ENCODE measurements at regions not wholly inside any gene's neighbourhood (a gene's known extent, or its start where the extent isn't known, plus 50 kb on each side); places are given as distances from the start of the nearest gene placed in this dataset.
"Not testable (repeated sequence)": the region's sequence is repeated elsewhere in the genome, so short reads cannot be mapped to it uniquely, and the experiment has no call there.

DNA sequence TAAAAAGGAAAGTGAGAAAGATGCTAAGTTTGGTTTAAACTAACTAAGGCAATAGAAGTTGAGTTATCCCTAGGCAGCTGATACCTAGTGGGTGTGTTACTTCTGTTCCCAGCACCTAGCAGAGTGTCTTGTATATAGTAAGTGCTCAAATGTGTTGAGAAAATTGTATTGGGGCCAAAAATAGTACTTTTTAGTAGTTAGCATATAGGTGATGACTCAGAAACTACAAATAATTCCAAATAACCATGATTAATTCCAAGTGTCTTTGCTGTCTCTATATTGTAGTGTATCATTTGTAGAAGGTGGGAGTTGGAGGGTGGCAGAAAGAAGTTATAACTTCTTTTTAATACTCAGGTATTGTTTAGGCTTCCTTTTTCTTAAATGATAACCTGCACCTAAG, 362.7 kb downstream of the RND3 start:
- no peak for ATAC-seq

DNA sequence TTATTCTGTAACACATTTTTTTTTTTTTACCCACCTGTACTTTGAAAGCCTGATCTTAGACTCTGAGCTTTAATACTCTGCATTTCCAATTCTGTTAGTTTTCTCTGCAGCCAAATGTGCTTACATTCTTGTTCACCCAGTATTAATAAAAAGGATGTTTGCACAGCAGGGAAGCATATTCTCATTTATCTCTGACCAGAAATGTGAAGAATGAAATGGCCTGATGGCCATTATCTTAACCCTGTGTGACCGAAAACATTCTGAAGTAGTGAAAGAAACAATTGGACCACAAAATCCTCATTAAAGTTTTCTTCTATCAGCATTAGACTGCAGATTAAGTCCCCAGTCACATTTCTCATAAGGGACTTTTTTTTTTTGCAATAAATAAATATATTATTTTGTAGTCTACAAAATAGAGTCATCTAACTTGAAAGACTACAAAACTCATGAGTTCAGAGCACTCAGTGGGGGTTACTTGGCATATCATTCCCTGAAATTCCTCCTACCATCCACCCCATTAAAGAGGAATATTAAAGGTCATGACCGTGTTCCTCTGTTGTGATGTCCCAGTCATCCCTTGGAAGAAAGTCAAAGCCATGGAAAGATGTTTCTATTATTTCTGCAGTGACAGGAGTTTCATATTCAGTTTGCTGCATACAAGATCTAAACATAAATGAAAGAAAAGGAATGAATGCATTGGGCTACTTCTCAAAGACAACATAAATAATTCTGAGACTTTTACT, 364.4 kb downstream of the RND3 start:
- ATAC-seq (no peak), DNase-seq (no peak)
- intact Hi-C loops (cut with DNase I): no loop called here
- peaks cover 7% of the 10 kb centered on the region for H3K4me1 ChIP-seq
- no peaks in the 10 kb centered on the region for H3K36me3 ChIP-seq
- no peaks in the 10 kb centered on the region for H3K9me3 ChIP-seq
- no peaks in the 10 kb centered on the region for H3K27me3 ChIP-seq (ENCODE audit: low read depth)
- TF ChIP-seq, protein P1, sequence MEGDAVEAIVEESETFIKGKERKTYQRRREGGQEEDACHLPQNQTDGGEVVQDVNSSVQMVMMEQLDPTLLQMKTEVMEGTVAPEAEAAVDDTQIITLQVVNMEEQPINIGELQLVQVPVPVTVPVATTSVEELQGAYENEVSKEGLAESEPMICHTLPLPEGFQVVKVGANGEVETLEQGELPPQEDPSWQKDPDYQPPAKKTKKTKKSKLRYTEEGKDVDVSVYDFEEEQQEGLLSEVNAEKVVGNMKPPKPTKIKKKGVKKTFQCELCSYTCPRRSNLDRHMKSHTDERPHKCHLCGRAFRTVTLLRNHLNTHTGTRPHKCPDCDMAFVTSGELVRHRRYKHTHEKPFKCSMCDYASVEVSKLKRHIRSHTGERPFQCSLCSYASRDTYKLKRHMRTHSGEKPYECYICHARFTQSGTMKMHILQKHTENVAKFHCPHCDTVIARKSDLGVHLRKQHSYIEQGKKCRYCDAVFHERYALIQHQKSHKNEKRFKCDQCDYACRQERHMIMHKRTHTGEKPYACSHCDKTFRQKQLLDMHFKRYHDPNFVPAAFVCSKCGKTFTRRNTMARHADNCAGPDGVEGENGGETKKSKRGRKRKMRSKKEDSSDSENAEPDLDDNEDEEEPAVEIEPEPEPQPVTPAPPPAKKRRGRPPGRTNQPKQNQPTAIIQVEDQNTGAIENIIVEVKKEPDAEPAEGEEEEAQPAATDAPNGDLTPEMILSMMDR (IDR thresholded peaks at IDR 0.05): no peak
- H3K27ac ChIP-seq: no peak overlapping the region
- no peak overlapping the region for H3K4me3 ChIP-seq

More for the DNA sequence above, 362.7 kb downstream of the RND3 start:
- H3K4me3 ChIP-seq: no peak overlapping the region
- peaks cover 7% of the 10 kb centered on the region for H3K4me1 ChIP-seq
- H3K36me3 ChIP-seq: no peaks in the 10 kb centered on the region
- no peaks in the 10 kb centered on the region for H3K27me3 ChIP-seq (ENCODE audit: low read depth)
- TF ChIP-seq, protein P1 (IDR thresholded peaks at IDR 0.05): no peak
- DNase-seq: no peak
- no peaks in the 10 kb centered on the region for H3K9me3 ChIP-seq
- no peak overlapping the region for H3K27ac ChIP-seq
- intact Hi-C loops (cut with DNase I): no loop called here

DNA sequence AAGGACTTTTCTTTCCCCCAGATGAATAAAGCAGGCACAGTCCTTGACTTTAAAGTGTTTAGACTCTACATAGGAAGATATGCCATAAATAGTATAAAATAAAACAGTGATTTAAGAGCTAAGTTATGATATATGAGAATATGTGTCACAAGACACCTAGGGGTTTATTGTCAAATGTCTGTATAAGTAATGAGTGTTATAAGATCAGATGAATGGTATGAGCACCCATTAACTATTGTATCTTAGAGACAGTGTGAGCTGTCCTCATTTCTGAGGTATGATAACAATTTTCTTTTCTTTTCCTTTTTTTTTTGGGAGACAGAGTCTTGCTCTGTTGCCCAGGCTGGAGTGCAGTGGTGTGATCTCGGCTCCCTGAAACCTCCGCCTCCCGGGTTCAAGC, 365.3 kb downstream of the RND3 start:
- intact Hi-C loops (cut with DNase I): no loop called here
- DNase-seq (no peak), ATAC-seq (no peak)
- no peak overlapping the region for H3K4me3 ChIP-seq
- TF ChIP-seq, protein P1 (IDR thresholded peaks at IDR 0.05): no peak
- no peak overlapping the region for H3K27ac ChIP-seq
- H3K9me3 ChIP-seq: no peaks in the 10 kb centered on the region
- no peaks in the 10 kb centered on the region for H3K27me3 ChIP-seq (ENCODE audit: low read depth)
- H3K36me3 ChIP-seq: no peaks in the 10 kb centered on the region
- H3K4me1 ChIP-seq: peaks cover 7% of the 10 kb centered on the region

DNA sequence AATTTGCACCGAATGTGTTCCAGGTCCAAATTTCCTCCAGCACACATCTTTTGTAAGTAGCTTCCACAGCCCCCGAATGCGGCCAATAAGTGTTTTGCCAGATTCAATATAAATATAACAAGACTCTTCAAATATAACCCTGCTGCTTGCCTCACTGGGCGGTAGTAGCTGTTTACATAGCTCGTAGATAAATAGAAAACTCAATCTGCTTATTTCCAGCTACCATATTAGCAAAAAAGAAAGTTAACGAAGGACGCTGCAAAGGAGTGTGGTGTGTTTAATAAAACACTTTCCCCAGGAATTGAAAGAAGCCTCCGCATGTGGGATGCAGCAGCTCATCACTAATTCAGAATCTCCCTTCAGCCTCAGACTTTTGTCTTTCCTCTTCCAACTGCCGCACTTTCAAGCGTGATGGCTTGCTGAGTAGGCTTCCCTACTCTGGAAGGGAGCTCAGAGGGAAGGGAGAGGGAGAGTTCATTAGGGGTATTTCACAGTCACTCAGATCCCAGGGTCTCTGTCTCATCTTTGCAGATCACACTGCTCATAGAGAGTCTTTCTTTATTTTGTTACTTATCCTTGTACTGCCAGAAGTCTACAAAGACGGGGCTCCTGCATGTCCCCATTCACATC, 367.0 kb downstream of the RND3 start:
- Histone ChIP-seq H3K4me3 (no peak overlapping the region), H3K36me3 (no peaks in the 10 kb centered on the region), H3K27me3 (ENCODE audit: low read depth) (no peaks in the 10 kb centered on the region), H3K4me1 (peaks cover 7% of the 10 kb centered on the region), H3K9me3 (no peaks in the 10 kb centered on the region), H3K27ac (no peak overlapping the region)
- intact Hi-C loops (cut with DNase I): no loop called here
- TF ChIP-seq, protein P1 (IDR thresholded peaks at IDR 0.05): no peak
- ATAC-seq (no peak), DNase-seq (no peak)

DNA sequence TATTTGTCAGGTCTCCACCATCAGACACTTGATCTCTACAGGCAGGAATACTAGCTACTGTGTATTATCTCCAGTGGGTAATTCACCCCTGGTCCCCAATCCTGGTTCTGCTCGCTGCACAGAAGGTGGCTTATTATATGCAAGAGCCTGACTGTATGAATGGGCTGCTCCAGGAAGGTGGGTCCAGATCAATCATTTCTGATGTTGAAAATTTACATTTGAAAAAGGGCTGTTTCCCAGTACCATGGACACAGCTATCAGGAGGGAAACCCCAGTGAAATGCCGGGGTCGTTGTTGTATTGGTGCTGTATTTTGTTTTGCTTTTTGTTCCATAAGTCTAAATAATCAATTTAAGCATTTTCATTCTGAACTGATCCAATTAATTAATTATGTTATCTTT, 367.6 kb downstream of the RND3 start:
- no peak overlapping the region for H3K27ac ChIP-seq
- intact Hi-C loops (cut with DNase I): no loop called here
- no peaks in the 10 kb centered on the region for H3K27me3 ChIP-seq (ENCODE audit: low read depth)
- DNase-seq (no peak), ATAC-seq (no peak)
- H3K9me3 ChIP-seq: no peaks in the 10 kb centered on the region
- H3K36me3 ChIP-seq: no peaks in the 10 kb centered on the region
- TF ChIP-seq, protein P1 (IDR thresholded peaks at IDR 0.05): no peak
- no peak overlapping the region for H3K4me3 ChIP-seq
- H3K4me1 ChIP-seq: peaks cover 7% of the 10 kb centered on the region

DNA sequence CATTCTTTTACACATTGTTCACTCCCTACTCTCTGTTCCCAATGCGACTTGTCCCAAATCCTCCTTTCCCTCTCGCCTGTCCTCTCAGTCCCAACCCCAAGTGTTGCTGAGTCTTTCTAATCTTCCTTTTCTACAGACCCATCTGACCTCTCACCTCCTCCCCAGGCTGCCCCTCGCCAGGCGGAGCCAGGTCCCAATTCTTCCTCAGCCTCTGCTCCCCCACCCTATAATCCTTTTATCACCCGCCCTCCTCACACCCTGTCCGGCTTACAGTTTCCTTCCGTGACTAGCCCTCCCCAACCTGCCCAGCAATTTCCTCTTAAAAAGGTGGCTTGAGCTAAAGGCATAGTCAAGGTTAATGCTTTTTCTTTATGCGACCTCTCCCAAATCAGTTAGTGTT, 373.4 kb downstream of the RND3 start:
- DNase-seq; intact Hi-C loops (cut with DNase I); H3K27ac ChIP-seq; H3K9me3 ChIP-seq; H3K4me3 ChIP-seq; H3K27me3 ChIP-seq (ENCODE audit: low read depth); H3K4me1 ChIP-seq; ATAC-seq; H3K36me3 ChIP-seq: not testable (repeated sequence)
